SK-N-MC (cell line): ENCODE measurements at regions not wholly inside any gene's neighbourhood (a gene's known extent, or its start where the extent isn't known, plus 50 kb on each side); places are given as distances from the start of the nearest gene placed in this dataset.

Source experiments
- EZH2 ChIP-seq: fragments of 200-600 bp; sonication (generic); IDR thresholded peaks from one replicate; pipeline ENCODE4 v1.6.1; 2017; ENCODE audit warnings: antibody characterized with exemption
- FOXP2 ChIP-seq: optimal IDR thresholded peaks from 2 replicates; pipeline ENCODE3; 2011; ENCODE audit warnings: mild to moderate bottlenecking, moderate library complexity; ENCODE audit not compliant: insufficient read depth; ENCODE audit errors: extremely low read length, control extremely low read depth
- POLR2AphosphoS5 ChIP-seq: IDR thresholded peaks from 2 replicates; pipeline ENCODE4 v1.6.1; 2012; ENCODE audit warnings: mild to moderate bottlenecking, low read depth, low read length, borderline replicate concordance

- TF ChIP-seq EZH2 (no peak), POLR2AphosphoS5 (no peak), FOXP2 (no peak)
Measured at GRCh38 chrX:13226214-13226613, 93.6 kb downstream of the ATXN3L start.
